ENCODE measurements at regions not wholly inside any gene's neighbourhood (a gene's known extent, or its start where the extent isn't known, plus 50 kb on each side); places are given as distances from the start of the nearest gene placed in this dataset.
"Not testable (repeated sequence)": the region's sequence is repeated elsewhere in the genome, so short reads cannot be mapped to it uniquely, and the experiment has no call there.

DNA sequence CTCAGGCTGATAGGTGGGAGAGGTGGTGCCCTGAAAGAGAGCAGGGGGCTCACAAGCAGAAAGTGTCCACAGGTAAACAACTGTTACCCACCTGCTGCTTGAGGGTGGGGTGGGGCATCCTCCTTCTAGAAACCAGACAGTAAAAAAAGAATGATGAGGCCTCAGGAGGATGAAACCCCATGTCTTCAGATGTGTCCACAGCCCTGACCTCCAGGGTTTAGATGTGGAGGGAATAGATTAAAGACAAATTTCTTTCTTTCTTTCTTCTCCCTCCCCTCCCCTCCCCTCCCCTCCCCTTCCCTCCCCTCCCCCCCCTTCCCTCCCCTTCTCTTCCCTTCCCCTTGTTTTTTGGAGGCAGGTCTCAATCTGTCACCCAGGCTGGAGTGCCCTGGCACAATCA is 333.5 kb upstream of the NUPR2 start:
- intact Hi-C loops (cut with DNase I), result no loop called here
- peaks cover 5% of the 10 kb centered on the region for H3K9me3 ChIP-seq (ENCODE audit: control insufficient read depth, low read length)
- H3K27ac ChIP-seq (ENCODE audit: low read length), result no peak overlapping the region
- H3K4me1 ChIP-seq (ENCODE audit: control insufficient read depth, insufficient read depth, low read length), result no peaks in the 10 kb centered on the region
- H3K27me3 ChIP-seq (ENCODE audit: control insufficient read depth, insufficient read depth), result no peaks in the 10 kb centered on the region
- H3K4me3 ChIP-seq (ENCODE audit: low read length), result no peak overlapping the region
- ATAC-seq, result no peak
- no peak for DNase-seq

DNA sequence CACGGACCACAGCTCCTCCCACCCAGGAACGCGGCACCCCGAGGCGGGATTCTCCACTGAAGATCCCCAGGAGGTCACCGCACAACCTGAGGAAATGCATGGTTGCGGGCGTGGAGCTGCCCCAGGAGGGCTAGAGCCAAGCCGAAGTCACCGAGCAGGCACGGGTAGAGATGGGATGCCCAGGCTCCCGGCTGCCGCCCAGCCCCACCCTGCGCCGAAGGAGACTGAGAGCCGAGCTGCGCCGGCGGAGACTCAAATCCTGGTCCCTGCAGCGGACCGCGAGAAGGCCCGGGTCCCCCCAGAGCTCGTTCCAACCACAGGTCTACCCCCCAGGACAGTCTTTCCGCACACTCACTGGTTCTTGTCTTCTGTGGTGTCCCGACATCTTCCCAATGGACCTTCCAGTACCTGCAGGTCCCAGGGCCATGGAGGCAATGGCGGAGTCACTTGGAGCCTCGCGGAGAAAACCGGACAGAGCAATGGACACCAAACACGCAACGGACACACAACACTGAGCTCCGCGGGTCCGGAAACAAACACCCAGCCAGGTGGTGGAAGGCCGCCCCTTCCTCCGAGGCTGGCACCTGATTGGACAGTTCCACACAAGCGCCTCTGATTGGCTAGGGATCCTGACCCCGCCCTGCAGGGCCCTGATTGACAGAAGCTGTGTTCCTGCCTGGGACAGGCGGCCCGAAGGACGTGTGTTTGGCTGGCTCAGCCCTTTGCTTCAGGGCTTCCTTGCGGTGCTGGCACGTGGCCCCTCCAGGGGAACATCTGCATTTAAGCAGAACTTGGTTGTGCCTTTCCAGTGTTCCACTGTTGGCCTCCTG is 331.9 kb upstream of the NUPR2 start:
- WGBS, result 17% methylated on average over 44 of the region's 44 CpGs
- intact Hi-C loops (cut with DNase I), result no loop called here
- Histone ChIP-seq H3K4me1 (ENCODE audit: control insufficient read depth, insufficient read depth, low read length) (no peaks in the 10 kb centered on the region), H3K27ac (ENCODE audit: low read length) (no peak overlapping the region), H3K27me3 (ENCODE audit: control insufficient read depth, insufficient read depth) (no peaks in the 10 kb centered on the region), H3K4me3 (ENCODE audit: low read length) (no peak overlapping the region), H3K9me3 (ENCODE audit: control insufficient read depth, low read length) (peaks cover 5% of the 10 kb centered on the region)
- peak in 1 of 2 donors; percentile 56 for ATAC-seq
- peak; percentile 25 to 80 (median 59) for DNase-seq

DNA sequence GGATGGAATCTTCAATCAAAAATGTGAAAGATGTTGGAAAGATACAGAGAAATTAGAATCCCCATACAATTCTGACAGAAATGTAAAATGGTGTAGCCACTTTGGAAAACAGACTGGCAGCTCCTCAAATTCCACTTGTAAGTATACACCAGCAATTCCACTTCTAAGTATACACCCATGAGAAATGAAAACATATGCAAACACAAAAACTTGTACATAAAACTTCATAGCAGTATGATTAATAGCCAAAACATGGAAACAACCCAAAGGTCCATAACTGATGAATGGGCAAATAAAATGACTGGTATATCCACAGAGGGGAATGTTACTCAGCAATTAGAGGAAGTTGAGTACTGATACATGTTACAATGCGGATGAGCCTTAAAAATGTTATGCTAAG is 304.3 kb upstream of the NUPR2 start:
- H3K4me1 ChIP-seq (ENCODE audit: control insufficient read depth, insufficient read depth, low read length); intact Hi-C loops (cut with DNase I); H3K9me3 ChIP-seq (ENCODE audit: control insufficient read depth, low read length); H3K27ac ChIP-seq (ENCODE audit: low read length); H3K27me3 ChIP-seq (ENCODE audit: control insufficient read depth, insufficient read depth); ATAC-seq; H3K4me3 ChIP-seq (ENCODE audit: low read length); DNase-seq: not testable (repeated sequence)
- 94% methylated on average over 1 of the region's 1 CpG for WGBS

DNA sequence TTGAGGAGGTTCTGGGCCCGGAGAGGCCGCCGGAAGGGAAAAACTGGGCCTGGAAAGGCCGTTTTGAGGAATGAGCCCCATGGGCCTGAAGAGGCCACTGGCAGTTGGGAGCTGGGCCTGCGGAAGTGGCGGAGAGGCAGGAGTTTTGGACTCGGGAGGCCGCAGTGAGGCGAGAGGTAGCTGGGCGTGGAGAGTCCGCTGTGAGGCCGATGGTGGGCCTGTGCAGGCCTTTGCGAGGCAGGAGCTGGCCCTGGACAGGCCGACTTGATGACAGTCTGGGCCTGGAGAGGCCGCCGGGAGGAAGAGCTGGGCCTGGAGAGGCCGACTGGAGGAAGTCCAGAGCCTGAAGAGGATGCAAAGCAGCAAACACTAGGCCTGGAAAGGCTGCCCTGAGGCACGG is 259.0 kb upstream of the NUPR2 start:
- ATAC-seq, result no peak
- H3K9me3 ChIP-seq (ENCODE audit: control insufficient read depth, low read length), result no peaks in the 10 kb centered on the region
- H3K27ac ChIP-seq (ENCODE audit: low read length), result no peak overlapping the region
- H3K4me1 ChIP-seq (ENCODE audit: control insufficient read depth, insufficient read depth, low read length), result no peaks in the 10 kb centered on the region
- intact Hi-C loops (cut with DNase I), result no loop called here
- no peak for DNase-seq
- WGBS, result 83% methylated on average over 18 of the region's 18 CpGs
- H3K27me3 ChIP-seq (ENCODE audit: control insufficient read depth, insufficient read depth), result no peaks in the 10 kb centered on the region
- H3K4me3 ChIP-seq (ENCODE audit: low read length), result no peak overlapping the region

DNA sequence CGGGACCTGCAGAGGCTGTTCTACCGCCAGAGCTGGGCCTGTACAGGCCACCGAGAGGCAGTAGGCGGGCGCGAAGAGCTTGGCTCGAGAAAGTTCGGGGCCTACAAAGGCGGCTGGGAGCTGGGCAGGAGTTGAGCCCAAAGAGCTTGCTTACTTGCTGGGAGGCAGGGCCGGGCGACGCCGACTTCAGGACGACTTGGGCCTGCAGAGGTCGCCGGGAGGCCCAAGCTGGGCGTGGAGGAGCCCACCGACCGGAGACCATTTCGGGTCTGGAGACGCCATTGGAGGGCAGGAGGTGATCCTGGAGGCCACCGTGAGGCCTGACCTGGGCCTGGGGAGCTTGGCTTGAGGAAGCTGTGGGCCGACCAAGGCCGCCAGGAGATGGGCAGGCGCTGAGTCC is 258.4 kb upstream of the NUPR2 start:
- H3K27me3 ChIP-seq (ENCODE audit: control insufficient read depth, insufficient read depth); H3K9me3 ChIP-seq (ENCODE audit: control insufficient read depth, low read length); DNase-seq; H3K4me1 ChIP-seq (ENCODE audit: control insufficient read depth, insufficient read depth, low read length); H3K27ac ChIP-seq (ENCODE audit: low read length); ATAC-seq; intact Hi-C loops (cut with DNase I); H3K4me3 ChIP-seq (ENCODE audit: low read length): not testable (repeated sequence)
- 96% methylated on average over 22 of the region's 25 CpGs for WGBS

DNA sequence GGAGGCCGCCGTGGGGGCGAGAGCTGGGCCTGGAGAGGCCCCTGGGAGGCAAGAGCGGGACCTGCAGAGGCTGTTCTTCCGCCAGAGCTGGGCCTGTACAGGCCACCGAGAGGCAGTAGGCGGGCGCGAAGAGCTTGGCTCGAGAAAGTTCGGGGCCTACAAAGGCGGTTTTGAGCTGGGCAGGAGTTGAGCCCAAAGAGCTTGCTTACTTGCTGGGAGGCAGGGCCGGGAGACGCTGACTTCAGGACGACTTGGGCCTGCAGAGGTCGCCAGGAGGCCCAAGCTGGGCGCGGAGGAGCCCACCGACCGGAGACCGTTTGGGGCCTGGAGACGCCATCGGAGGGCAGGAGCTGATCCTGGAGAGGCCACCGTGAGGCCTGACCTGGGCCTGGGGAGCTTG is 257.1 kb upstream of the NUPR2 start:
- H3K4me3 ChIP-seq (ENCODE audit: low read length); ATAC-seq; H3K4me1 ChIP-seq (ENCODE audit: control insufficient read depth, insufficient read depth, low read length); H3K27ac ChIP-seq (ENCODE audit: low read length); intact Hi-C loops (cut with DNase I); H3K9me3 ChIP-seq (ENCODE audit: control insufficient read depth, low read length); H3K27me3 ChIP-seq (ENCODE audit: control insufficient read depth, insufficient read depth): not testable (repeated sequence)
- DNase-seq, result peak; percentile 83 to 95 (median 92)
- WGBS, result 89% methylated on average over 11 of the region's 24 CpGs

DNA sequence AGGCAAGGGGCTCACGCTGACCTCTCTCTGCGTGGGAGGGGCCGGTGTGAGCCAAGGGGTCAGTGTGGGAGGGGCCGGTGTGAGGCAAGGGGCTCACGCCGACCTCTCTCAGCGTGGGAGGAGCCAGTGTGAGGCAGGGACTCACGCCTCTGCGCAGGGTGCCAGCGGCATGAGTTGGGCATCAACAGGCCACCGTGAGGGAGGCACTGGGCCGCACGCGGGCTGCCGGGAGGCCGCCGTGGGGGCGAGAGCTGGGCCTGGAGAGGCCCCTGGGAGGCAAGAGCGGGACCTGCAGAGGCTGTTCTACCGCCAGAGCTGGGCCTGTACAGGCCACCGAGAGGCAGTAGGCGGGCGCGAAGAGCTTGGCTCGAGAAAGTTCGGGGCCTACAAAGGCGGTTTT is 255.6 kb upstream of the NUPR2 start:
- H3K27me3 ChIP-seq (ENCODE audit: control insufficient read depth, insufficient read depth); H3K4me3 ChIP-seq (ENCODE audit: low read length); H3K9me3 ChIP-seq (ENCODE audit: control insufficient read depth, low read length); H3K4me1 ChIP-seq (ENCODE audit: control insufficient read depth, insufficient read depth, low read length); ATAC-seq; intact Hi-C loops (cut with DNase I); H3K27ac ChIP-seq (ENCODE audit: low read length): not testable (repeated sequence)
- peak in 2 of 3 donors; percentile 21 to 92 for DNase-seq
- WGBS, result 94% methylated on average over 15 of the region's 27 CpGs

DNA sequence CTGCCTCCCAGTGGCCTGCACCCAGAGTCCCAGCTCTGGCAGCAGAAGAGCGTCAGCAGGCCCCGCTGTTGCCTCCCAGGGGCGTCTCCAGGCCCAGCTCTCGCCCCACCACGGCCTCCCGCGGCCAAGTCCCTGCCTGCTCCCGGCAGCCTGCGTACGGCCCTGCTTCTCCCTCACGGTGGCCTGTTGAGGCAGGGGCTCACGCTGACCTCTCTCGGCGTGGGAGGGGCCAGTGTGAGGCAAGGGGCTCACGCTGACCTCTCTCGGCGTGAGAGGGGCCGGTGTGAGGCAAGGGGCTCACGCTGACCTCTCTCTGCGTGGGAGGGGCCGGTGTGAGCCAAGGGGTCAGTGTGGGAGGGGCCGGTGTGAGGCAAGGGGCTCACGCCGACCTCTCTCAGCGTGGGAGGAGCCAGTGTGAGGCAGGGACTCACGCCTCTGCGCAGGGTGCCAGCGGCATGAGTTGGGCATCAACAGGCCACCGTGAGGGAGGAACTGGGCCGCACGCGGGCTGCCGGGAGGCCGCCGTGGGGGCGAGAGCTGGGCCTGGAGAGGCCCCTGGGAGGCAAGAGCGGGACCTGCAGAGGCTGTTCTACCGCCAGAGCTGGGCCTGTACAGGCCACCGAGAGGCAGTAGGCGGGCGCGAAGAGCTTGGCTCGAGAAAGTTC is 254.1 kb upstream of the NUPR2 start:
- DNase-seq; H3K4me3 ChIP-seq (ENCODE audit: low read length); H3K27ac ChIP-seq (ENCODE audit: low read length); H3K27me3 ChIP-seq (ENCODE audit: control insufficient read depth, insufficient read depth); H3K9me3 ChIP-seq (ENCODE audit: control insufficient read depth, low read length); intact Hi-C loops (cut with DNase I); H3K4me1 ChIP-seq (ENCODE audit: control insufficient read depth, insufficient read depth, low read length); ATAC-seq: not testable (repeated sequence)
- 88% methylated on average over 8 of the region's 43 CpGs for WGBS

DNA sequence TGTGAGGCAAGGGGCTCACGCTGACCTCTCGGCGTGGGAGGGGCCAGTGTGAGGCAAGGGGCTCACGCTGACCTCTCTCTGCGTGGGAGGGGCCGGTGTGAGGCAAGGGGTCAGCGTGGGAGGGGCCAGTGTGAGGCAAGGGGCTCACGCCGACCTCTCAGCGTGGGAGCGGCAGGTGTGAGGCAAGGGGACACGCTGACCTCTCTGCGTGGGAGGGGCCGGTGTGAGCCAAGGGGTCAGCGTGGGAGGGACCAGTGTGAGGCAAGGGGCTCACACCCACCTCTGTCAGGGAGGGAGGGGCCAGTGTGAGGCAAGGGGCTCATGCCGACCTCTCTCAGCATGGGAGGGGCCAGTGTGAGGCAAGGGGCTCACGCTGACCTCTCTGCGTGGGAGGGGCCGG is 251.7 kb upstream of the NUPR2 start:
- H3K4me3 ChIP-seq (ENCODE audit: low read length); intact Hi-C loops (cut with DNase I); H3K27me3 ChIP-seq (ENCODE audit: control insufficient read depth, insufficient read depth); H3K9me3 ChIP-seq (ENCODE audit: control insufficient read depth, low read length); ATAC-seq; H3K4me1 ChIP-seq (ENCODE audit: control insufficient read depth, insufficient read depth, low read length); H3K27ac ChIP-seq (ENCODE audit: low read length): not testable (repeated sequence)
- 94% methylated on average over 19 of the region's 19 CpGs for WGBS
- peak in 1 of 3 donors; percentile 54 for DNase-seq

DNA sequence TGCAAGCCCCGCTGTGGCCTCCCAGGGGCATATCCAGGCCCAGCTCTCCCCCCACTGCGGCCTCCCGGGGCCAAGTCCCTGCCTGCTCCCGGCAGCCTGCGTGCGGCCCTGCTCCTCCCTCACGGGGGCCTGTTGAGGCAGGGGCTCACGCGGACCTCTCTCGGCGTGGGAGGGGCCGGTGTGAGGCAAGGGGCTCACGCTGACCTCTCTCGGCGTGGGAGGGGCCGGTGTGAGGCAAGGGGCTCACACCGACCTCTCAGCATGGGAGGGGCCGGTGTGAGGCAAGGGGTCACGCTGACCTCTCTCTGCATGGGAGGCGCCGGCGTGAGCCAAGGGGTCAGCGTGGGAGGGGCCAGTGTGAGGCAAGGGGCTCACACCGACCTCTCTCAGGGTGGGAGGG is 251.2 kb upstream of the NUPR2 start:
- H3K4me1 ChIP-seq (ENCODE audit: control insufficient read depth, insufficient read depth, low read length); H3K4me3 ChIP-seq (ENCODE audit: low read length); H3K27ac ChIP-seq (ENCODE audit: low read length); ATAC-seq; intact Hi-C loops (cut with DNase I); H3K27me3 ChIP-seq (ENCODE audit: control insufficient read depth, insufficient read depth); H3K9me3 ChIP-seq (ENCODE audit: control insufficient read depth, low read length): not testable (repeated sequence)
- 95% methylated on average over 24 of the region's 24 CpGs for WGBS
- peak in 2 of 3 donors; percentile 54 to 78 for DNase-seq

DNA sequence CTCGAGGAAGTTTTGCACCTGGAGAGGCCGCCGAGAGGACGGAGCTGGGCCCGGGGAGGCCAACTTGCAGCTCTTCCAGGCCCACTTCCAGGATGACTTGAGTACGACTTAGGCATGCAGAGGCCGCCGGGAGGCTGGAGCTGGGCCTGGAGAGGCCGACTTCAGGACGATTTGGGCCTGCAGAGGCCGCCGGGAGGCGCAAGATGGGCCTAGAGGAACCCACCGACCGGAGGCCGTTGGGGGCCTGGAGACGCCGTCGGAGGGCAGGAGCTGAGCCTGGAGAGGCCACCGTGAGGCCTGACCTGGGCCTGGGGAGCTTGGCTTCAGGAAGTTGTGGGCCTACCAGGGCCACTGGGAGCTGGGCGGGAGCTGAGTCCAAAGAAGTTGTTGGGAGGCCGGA is 250.5 kb upstream of the NUPR2 start:
- H3K4me3 ChIP-seq (ENCODE audit: low read length); H3K27ac ChIP-seq (ENCODE audit: low read length); H3K27me3 ChIP-seq (ENCODE audit: control insufficient read depth, insufficient read depth); H3K4me1 ChIP-seq (ENCODE audit: control insufficient read depth, insufficient read depth, low read length); H3K9me3 ChIP-seq (ENCODE audit: control insufficient read depth, low read length); intact Hi-C loops (cut with DNase I); ATAC-seq; DNase-seq: not testable (repeated sequence)
- WGBS, result 92% methylated on average over 22 of the region's 22 CpGs

Measured in right cardiac atrium (tissue), 5 donors.